Activated T-cell treated with anti-CD3 and anti-CD28 coated beads for 4 hours (primary cell): ENCODE measurements at regions not wholly inside any gene's neighbourhood (a gene's known extent, or its start where the extent isn't known, plus 50 kb on each side); places are given as distances from the start of the nearest gene placed in this dataset.

Experiments
- DNase-seq: peaks from one replicate; pipeline ENCODE4 v3.0.0-alpha.2; 2020

- no peak for DNase-seq
Measured at GRCh38 chr15:85312486-85312885, 67.9 kb upstream of the AKAP13 start.

- no peak for DNase-seq
Measured at GRCh38 chr15:85312929-85313331, 67.5 kb upstream of the AKAP13 start.

- no peak for DNase-seq
Measured at GRCh38 chr15:85313339-85313738, 67.1 kb upstream of the AKAP13 start.

GRCh38 chr15:85314146-85314545 is 66.3 kb upstream of the AKAP13 start:
- DNase-seq = no peak

GRCh38 chr15:85314633-85315032 is 65.8 kb upstream of the AKAP13 start:
- DNase-seq = no peak

- DNase-seq = no peak
Measured at GRCh38 chr15:85316244-85316934, 64.0 kb upstream of the AKAP13 start.

GRCh38 chr15:85318048-85318731 is 62.2 kb upstream of the AKAP13 start:
- DNase-seq = no peak

DNA sequence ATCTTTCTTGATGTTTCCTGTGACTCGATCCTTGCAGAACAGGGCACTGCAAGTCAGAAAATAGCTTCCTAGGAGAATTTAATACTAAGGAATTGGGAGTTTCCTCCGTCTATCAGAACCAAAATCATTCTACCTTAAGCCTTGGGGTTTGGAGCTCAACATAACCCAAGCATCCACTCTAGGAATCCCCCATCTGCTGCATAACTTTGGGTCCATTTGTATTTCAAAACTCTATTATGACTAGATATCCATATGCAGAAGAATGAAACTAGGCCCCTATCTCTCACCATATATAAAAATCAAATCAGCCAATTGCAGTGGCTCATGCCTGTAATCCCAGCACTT is 61.7 kb upstream of the AKAP13 start:
- no peak for DNase-seq

DNA sequence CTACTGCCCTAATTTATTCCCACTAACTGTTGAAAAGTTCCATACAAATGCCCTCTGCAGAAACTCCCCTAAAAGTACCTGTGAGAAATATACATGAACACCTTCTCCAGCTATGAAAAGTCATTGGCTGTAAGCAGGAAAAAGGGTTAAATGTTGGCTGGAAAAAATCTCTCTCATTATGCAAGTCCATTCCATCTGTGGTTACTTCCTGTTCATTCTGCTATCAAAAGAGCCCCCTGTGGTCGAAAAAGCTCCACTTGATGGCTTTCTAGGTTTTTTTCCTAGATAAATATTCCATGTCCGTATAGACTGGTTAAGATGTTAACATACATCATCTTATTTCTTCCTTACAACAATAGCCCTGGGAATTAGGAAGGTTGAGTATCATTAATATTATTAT is 56.2 kb upstream of the AKAP13 start:
- DNase-seq = no peak

DNA sequence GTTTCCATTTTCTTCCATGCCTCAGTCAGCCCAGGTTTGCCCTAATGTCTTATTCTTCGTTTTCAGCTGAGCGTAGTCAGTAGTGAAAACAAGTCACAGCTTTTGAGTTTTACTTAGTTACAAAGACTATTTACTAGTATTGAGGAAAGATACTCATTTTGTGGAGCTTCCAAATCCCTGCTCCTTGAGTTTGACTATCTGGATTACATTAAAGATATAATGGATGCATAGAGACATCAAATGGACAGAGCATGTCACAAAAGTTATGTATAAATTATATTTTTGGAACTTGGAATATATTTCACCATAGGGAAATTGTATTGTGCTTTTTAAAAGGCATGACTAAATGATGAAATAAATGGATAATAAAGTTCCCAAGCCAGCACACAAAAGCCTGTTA is 54.6 kb upstream of the AKAP13 start:
- DNase-seq = no peak

- no peak for DNase-seq
Measured at GRCh38 chr15:85326291-85326690, 54.1 kb upstream of the AKAP13 start.

DNA sequence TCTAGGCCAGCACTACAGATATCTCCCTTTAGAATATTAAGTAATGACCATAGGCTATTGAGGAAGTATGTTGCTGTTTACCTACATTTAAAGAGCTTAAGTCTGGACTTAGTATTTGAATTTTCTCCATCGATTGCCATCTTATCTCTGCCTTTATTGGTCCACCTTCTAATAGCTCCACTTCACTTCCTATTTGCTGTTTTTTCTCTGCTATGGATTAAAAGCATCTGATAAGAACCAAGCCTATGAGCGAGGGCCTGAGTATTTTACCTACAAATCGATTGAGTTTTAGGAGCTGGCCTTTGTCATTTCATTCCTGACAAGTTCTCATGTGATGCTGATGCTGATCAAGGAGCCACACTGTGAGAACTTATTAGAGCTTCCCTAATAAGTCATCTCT is 52.6 kb upstream of the AKAP13 start:
- DNase-seq = no peak

DNA sequence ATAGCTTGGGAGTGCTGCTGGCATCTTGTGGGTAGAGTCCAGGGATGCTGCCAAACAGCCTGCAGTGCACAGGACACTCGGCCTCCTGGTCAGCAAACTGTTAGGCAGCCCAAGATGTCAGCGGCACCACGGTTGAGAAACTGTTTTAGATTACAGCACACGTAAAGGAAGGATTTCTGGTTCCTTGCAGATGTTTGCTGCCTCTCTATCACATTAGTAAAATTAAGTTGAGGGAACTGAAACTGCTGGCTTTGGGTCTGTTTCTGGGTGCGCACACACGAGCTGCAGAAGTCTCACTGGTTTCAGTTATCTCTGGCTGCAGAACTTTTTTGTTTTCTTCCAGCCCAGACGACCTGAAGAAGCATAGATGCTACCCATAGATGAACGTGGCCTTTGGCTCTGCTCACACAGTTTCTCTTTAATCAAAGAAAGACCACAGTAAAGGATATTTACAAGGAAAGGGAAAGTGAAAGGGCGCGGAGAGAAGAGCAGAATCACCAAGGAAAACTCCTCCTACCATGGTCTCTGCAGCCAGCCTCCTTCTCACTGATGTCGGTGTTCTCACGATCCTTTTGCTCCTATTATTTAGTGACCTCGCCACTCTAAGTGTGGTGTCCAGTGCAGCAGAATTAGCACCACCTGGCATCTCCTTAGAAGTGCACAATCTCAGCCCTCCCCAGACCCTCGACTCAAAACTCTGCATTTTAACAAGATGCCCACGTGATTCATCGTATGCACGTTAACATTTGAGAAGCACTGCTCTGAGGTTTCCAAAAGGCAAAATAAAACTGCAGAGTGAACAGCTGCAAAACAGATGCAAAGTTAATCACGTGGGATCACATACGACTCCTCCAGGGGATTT is 50.6 kb upstream of the AKAP13 start:
- DNase-seq = no peak
